K562 (cell line): ENCODE measurements at regions not wholly inside any gene's neighbourhood (a gene's known extent, or its start where the extent isn't known, plus 50 kb on each side); places are given as distances from the start of the nearest gene placed in this dataset.

Source experiments
- ATAC-seq: fragments of 200-7000 bp; cut with Tn5 transposase; 3 replicates; pipeline ENCODE4 v1.9.1; 2020; ENCODE audit warnings: moderate library complexity
- BruUV-seq: library from RNA; stranded (reverse); fragments of 400-500 nt; replicated peaks from 2 replicates; lab custom pipeline; 2021; lab: Mats Ljungman, UMichigan
- CTCF ChIA-PET: fragments of 300-600 bp; formaldehyde crosslinking; extraction: SDS; loops from one replicate; lab custom pipeline; 2021; ENCODE audit warnings: low intra/inter-chr PET ratio; lab: Yijun Ruan, JAX
- POLR2A ChIA-PET: fragments of 300-600, 350-650 bp; sonication (Branson Sonifier 250); formaldehyde crosslinking; extraction: SDS; loops from one replicate; lab custom pipeline; 2021; ENCODE audit warnings: antibody characterized with exemption, inconsistent platforms; lab: Yijun Ruan, JAX
- DNase-seq, 4 experiments: peaks; one replicate each; pipeline versions ENCODE4 v3.0.0 to v3.0.0-alpha.2; 2011 to 2018; ENCODE audit warnings: low spot score in 3 of 4, mixed read lengths in 3 of 4; ENCODE audit errors: extremely low read depth in 1 of 4
- FAIRE-seq: peaks from 2 replicates; lab custom pipeline; 2011; peaks lifted over from hg19 to GRCh38; lab: Jason Lieb, UNC
- H2AFZ ChIP-seq: 2 replicates; pipeline ENCODE4 v1.6.0; 2011; ENCODE audit warnings: low read depth, low read length, control low read depth, inconsistent platforms
- H3K27ac ChIP-seq: fragments of 200-600 bp; 3 replicates; pipeline ENCODE4 v1.8.0; 2011; ENCODE audit warnings: low read depth, mild to moderate bottlenecking, control low read depth, inconsistent platforms, low read length, moderate library complexity, mixed read lengths; ENCODE audit errors: extremely low read depth
- H3K27me3 ChIP-seq, 2 experiments: fragments of 300-600 bp in 1 of 2; 2 replicates in 1 of 2; 3 replicates in 1 of 2; pipeline versions ENCODE4 v1.6.0 to v1.8.0; 2011; ENCODE audit warnings: inconsistent platforms in 2 of 2, low read length in 2 of 2, mild to moderate bottlenecking in 1 of 2, mixed read lengths in 1 of 2, moderate library complexity in 1 of 2; ENCODE audit not compliant: control insufficient read depth in 2 of 2, insufficient read depth in 2 of 2
- H3K36me3 ChIP-seq: fragments of 300-600 bp; 3 replicates; pipeline ENCODE4 v1.8.0; 2011; ENCODE audit warnings: mild to moderate bottlenecking, low read length, inconsistent platforms; ENCODE audit not compliant: control insufficient read depth, insufficient read depth
- H3K4me1 ChIP-seq, 2 experiments: fragments of 200-600 bp in 1 of 2; replicated peaks in 1 of 2; 2 replicates in 1 of 2; 3 replicates in 1 of 2; pipeline versions ENCODE4 v1.5.1 to v1.8.0; 2011; ENCODE audit warnings: inconsistent platforms in 2 of 2, low read length in 2 of 2, mild to moderate bottlenecking in 1 of 2, mixed read lengths in 1 of 2, moderate library complexity in 1 of 2; ENCODE audit not compliant: control insufficient read depth in 2 of 2, insufficient read depth in 2 of 2
- H3K4me2 ChIP-seq: 2 replicates; pipeline ENCODE4 v1.6.1; 2011; ENCODE audit warnings: low read length, control low read depth, inconsistent platforms, mixed read lengths; ENCODE audit not compliant: insufficient read depth
- H3K4me3 ChIP-seq: fragments of 200-600 bp; sonication (generic), shearing (Covaris generic); 2 replicates; pipeline ENCODE4 v1.5.1; 2016; ENCODE audit warnings: control low read depth, inconsistent platforms
- H3K79me2 ChIP-seq: fragments of 200-600 bp; 3 replicates; pipeline ENCODE4 v1.8.0; 2011; ENCODE audit warnings: low read length, inconsistent platforms; ENCODE audit not compliant: control insufficient read depth, insufficient read depth
- H3K9ac ChIP-seq, 2 experiments: 2 replicates each; pipeline versions ENCODE4 v1.6.0 to v1.6.1; 2011; ENCODE audit warnings: low read depth in 2 of 2, low read length in 2 of 2, control low read depth in 1 of 2, inconsistent platforms in 1 of 2, mild to moderate bottlenecking in 1 of 2, mixed read lengths in 1 of 2; ENCODE audit not compliant: insufficient read depth in 1 of 2
- H3K9me1 ChIP-seq: one replicate; pipeline ENCODE4 v1.6.0; 2011; ENCODE audit warnings: inconsistent platforms, mild to moderate bottlenecking, low read length, moderate library complexity; ENCODE audit not compliant: control insufficient read depth, insufficient read depth
- H3K9me3 ChIP-seq: replicated peaks from 2 replicates; pipeline ENCODE4 v1.5.1; 2011; ENCODE audit warnings: low read depth, low read length, inconsistent platforms; ENCODE audit not compliant: control insufficient read depth, insufficient read depth
- H4K20me1 ChIP-seq: replicated peaks from 2 replicates; pipeline ENCODE4 v1.6.1; 2011; ENCODE audit warnings: low read length, inconsistent platforms, mixed read lengths; ENCODE audit not compliant: control insufficient read depth, insufficient read depth
- ELF4 ChIP-seq: fragments of 450-650 bp; formaldehyde crosslinking; IDR thresholded peaks from 2 replicates; pipeline ENCODE4 v1.4.0; 2022; ENCODE audit warnings: missing genetic modification characterization
- HDAC8 ChIP-seq: fragments of 450-650 bp; IDR thresholded peaks from 2 replicates; pipeline ENCODE4 v1.6.1; 2016; ENCODE audit warnings: mild to moderate bottlenecking, missing genetic modification characterization, moderate library complexity, missing compliant biosample characterization
- HSF4 ChIP-seq: fragments of 250-450 bp; sonication (Bioruptor Pico); IDR thresholded peaks from 2 replicates; pipeline ENCODE4 v2.1.2; 2022; ENCODE audit warnings: mild to moderate bottlenecking, moderate library complexity, borderline replicate concordance
- TFAM ChIP-seq: fragments of 250-450 bp; sonication (Bioruptor Pico); conservative IDR thresholded peaks from 2 replicates; pipeline ENCODE4 v1.5.0; 2021; ENCODE audit warnings: mild to moderate bottlenecking, moderate library complexity
- in situ Hi-C: fragments of 300-500 bp; cut with MboI; formaldehyde crosslinking; loops from 4 replicates; pipeline ENCODE4 v1.15.0; 2018; ENCODE audit warnings: inconsistent platforms, mixed read lengths
- intact Hi-C: fragments of 100-400 bp; cut with micrococcal nuclease; formaldehyde crosslinking; loops from 2 replicates; pipeline ENCODE4 v1.14.2; 2022
- TF ChIP-seq, protein P1 (sequence below), 3 experiments: fragments of 200-800 bp in 1 of 3; sonication (Bioruptor generic) in 1 of 3; sonication (generic) in 1 of 3; formaldehyde crosslinking in 1 of 3; IDR thresholded peaks; 2 replicates each; pipeline versions ENCODE4 v1.6.1 to v1.8.0; 2016 to 2022; ENCODE audit warnings: mild to moderate bottlenecking in 2 of 3, missing compliant biosample characterization in 2 of 3, missing genetic modification characterization in 2 of 3, missing genetic modification reagents in 1 of 3
- TF ChIP-seq, protein P2 (sequence below): fragments of 450-650 bp; IDR thresholded peaks from 2 replicates; pipeline ENCODE4 v1.6.1; 2017; ENCODE audit warnings: antibody characterized with exemption, mild to moderate bottlenecking
- TF ChIP-seq, protein P3 (sequence below), 3 experiments: fragments of 200-800 bp in 1 of 3; fragments of 250-450 bp in 1 of 3; fragments of 450-650 bp in 1 of 3; sonication (Bioruptor Pico) in 1 of 3; sonication (Bioruptor generic) in 1 of 3; formaldehyde crosslinking in 1 of 3; IDR thresholded peaks; 2 replicates each; pipeline versions ENCODE4 v1.6.1 to v1.8.0; 2016 to 2022; ENCODE audit warnings: mild to moderate bottlenecking in 2 of 3, missing genetic modification characterization in 2 of 3, missing compliant biosample characterization in 1 of 3, moderate library complexity in 1 of 3
- TF ChIP-seq, protein P4 (sequence below): sonication (generic); formaldehyde crosslinking; IDR thresholded peaks from 2 replicates; pipeline ENCODE4 v1.8.0; 2023; ENCODE audit warnings: mild to moderate bottlenecking, missing genetic modification reagents

DNA sequence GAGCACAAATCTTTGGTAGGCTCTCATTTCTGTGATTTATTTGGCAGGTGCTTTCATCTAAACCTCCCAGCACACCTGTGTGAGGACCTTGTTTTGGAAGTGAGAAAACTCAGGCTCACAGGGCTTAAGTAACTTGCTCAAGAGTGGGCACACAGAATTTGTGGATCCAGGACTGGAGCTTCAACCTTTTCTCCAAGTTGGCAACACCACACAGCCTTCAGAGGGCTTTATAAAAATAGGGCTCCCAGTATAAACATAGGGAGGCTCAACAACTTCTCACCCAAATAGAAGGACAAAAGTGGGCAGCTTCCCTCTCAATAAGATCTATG is 182.2 kb upstream of the NEBL start:
- intact Hi-C loops (loop anchor here (5.0 kb wide), 1 partner anchor 222 kb away; no protein-coding TSS in a partner anchor), in situ Hi-C loops (loop anchor here (5.0 kb wide), 2 partner anchors 88 to 193 kb away; no protein-coding TSS in a partner anchor)
- Histone ChIP-seq H3K9me1 (no peaks in the 10 kb centered on the region), H3K79me2 (no peaks in the 10 kb centered on the region), H3K4me2 (no peak overlapping the region), H4K20me1 (no peaks in the 10 kb centered on the region), H3K4me1 (no peaks in the 10 kb centered on the region; a peak in 2 of 5 replicates), H2AFZ (no peak overlapping the region), H3K27me3 (no peaks in the 10 kb centered on the region), H3K4me3 (no peak overlapping the region), H3K9me3 (no peaks in the 10 kb centered on the region), H3K36me3 (no peaks in the 10 kb centered on the region), H3K27ac (no peak overlapping the region), H3K9ac (no peak overlapping the region)
- no TSS peak for BruUV-seq
- ATAC-seq: no peak
- ChIA-PET CTCF (interaction anchor here (0.6 to 4.4 kb wide), 2 partner anchors 31 to 190 kb away, joined by 4 to 36 read pairs; no protein-coding TSS in a partner anchor), POLR2A (interaction anchor here (0.5 to 1.2 kb wide), 4 partner anchors 11 to 1399 kb away, joined by 3 to 4 read pairs (median 3); no protein-coding TSS in a partner anchor)
- no peak for FAIRE-seq
- no peak for DNase-seq
- TF ChIP-seq ELF4 (CRISPR knock-in tag): no peak
- TF ChIP-seq, protein P1, sequence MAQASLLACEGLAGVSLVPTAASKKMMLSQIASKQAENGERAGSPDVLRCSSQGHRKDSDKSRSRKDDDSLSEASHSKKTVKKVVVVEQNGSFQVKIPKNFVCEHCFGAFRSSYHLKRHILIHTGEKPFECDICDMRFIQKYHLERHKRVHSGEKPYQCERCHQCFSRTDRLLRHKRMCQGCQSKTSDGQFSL (CRISPR knock-in tag; IDR thresholded peaks at IDR 0.05): no peak
- TF ChIP-seq, protein P1 (tag; IDR thresholded peaks at IDR 0.05): peak in 1 of 2 experiments; percentile 22; a peak in 1 of 4 replicates
- TF ChIP-seq TFAM (CRISPR knock-in tag): no peak
- TF ChIP-seq, protein P2, sequence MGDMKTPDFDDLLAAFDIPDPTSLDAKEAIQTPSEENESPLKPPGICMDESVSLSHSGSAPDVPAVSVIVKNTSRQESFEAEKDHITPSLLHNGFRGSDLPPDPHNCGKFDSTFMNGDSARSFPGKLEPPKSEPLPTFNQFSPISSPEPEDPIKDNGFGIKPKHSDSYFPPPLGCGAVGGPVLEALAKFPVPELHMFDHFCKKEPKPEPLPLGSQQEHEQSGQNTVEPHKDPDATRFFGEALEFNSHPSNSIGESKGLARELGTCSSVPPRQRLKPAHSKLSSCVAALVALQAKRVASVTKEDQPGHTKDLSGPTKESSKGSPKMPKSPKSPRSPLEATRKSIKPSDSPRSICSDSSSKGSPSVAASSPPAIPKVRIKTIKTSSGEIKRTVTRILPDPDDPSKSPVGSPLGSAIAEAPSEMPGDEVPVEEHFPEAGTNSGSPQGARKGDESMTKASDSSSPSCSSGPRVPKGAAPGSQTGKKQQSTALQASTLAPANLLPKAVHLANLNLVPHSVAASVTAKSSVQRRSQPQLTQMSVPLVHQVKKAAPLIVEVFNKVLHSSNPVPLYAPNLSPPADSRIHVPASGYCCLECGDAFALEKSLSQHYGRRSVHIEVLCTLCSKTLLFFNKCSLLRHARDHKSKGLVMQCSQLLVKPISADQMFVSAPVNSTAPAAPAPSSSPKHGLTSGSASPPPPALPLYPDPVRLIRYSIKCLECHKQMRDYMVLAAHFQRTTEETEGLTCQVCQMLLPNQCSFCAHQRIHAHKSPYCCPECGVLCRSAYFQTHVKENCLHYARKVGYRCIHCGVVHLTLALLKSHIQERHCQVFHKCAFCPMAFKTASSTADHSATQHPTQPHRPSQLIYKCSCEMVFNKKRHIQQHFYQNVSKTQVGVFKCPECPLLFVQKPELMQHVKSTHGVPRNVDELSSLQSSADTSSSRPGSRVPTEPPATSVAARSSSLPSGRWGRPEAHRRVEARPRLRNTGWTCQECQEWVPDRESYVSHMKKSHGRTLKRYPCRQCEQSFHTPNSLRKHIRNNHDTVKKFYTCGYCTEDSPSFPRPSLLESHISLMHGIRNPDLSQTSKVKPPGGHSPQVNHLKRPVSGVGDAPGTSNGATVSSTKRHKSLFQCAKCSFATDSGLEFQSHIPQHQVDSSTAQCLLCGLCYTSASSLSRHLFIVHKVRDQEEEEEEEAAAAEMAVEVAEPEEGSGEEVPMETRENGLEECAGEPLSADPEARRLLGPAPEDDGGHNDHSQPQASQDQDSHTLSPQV: no peak
- TF ChIP-seq, protein P3, sequence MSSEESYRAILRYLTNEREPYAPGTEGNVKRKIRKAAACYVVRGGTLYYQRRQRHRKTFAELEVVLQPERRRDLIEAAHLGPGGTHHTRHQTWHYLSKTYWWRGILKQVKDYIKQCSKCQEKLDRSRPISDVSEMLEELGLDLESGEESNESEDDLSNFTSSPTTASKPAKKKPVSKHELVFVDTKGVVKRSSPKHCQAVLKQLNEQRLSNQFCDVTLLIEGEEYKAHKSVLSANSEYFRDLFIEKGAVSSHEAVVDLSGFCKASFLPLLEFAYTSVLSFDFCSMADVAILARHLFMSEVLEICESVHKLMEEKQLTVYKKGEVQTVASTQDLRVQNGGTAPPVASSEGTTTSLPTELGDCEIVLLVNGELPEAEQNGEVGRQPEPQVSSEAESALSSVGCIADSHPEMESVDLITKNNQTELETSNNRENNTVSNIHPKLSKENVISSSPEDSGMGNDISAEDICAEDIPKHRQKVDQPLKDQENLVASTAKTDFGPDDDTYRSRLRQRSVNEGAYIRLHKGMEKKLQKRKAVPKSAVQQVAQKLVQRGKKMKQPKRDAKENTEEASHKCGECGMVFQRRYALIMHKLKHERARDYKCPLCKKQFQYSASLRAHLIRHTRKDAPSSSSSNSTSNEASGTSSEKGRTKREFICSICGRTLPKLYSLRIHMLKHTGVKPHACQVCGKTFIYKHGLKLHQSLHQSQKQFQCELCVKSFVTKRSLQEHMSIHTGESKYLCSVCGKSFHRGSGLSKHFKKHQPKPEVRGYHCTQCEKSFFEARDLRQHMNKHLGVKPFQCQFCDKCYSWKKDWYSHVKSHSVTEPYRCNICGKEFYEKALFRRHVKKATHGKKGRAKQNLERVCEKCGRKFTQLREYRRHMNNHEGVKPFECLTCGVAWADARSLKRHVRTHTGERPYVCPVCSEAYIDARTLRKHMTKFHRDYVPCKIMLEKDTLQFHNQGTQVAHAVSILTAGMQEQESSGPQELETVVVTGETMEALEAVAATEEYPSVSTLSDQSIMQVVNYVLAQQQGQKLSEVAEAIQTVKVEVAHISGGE (CRISPR knock-in tag; IDR thresholded peaks at IDR 0.05): 0 out of 6 replicates have a peak, but pooled peaks of 1 of the 3 experiments have one; percentile 15
- TF ChIP-seq, protein P4, sequence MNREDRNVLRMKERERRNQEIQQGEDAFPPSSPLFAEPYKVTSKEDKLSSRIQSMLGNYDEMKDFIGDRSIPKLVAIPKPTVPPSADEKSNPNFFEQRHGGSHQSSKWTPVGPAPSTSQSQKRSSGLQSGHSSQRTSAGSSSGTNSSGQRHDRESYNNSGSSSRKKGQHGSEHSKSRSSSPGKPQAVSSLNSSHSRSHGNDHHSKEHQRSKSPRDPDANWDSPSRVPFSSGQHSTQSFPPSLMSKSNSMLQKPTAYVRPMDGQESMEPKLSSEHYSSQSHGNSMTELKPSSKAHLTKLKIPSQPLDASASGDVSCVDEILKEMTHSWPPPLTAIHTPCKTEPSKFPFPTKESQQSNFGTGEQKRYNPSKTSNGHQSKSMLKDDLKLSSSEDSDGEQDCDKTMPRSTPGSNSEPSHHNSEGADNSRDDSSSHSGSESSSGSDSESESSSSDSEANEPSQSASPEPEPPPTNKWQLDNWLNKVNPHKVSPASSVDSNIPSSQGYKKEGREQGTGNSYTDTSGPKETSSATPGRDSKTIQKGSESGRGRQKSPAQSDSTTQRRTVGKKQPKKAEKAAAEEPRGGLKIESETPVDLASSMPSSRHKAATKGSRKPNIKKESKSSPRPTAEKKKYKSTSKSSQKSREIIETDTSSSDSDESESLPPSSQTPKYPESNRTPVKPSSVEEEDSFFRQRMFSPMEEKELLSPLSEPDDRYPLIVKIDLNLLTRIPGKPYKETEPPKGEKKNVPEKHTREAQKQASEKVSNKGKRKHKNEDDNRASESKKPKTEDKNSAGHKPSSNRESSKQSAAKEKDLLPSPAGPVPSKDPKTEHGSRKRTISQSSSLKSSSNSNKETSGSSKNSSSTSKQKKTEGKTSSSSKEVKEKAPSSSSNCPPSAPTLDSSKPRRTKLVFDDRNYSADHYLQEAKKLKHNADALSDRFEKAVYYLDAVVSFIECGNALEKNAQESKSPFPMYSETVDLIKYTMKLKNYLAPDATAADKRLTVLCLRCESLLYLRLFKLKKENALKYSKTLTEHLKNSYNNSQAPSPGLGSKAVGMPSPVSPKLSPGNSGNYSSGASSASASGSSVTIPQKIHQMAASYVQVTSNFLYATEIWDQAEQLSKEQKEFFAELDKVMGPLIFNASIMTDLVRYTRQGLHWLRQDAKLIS (CRISPR knock-in tag): no peak
- no peak for TF ChIP-seq HSF4
- TF ChIP-seq HDAC8 (tag): peak; percentile 15
